ENCODE measurements at regions not wholly inside any gene's neighbourhood (a gene's known extent, or its start where the extent isn't known, plus 50 kb on each side); places are given as distances from the start of the nearest gene placed in this dataset.

DNA sequence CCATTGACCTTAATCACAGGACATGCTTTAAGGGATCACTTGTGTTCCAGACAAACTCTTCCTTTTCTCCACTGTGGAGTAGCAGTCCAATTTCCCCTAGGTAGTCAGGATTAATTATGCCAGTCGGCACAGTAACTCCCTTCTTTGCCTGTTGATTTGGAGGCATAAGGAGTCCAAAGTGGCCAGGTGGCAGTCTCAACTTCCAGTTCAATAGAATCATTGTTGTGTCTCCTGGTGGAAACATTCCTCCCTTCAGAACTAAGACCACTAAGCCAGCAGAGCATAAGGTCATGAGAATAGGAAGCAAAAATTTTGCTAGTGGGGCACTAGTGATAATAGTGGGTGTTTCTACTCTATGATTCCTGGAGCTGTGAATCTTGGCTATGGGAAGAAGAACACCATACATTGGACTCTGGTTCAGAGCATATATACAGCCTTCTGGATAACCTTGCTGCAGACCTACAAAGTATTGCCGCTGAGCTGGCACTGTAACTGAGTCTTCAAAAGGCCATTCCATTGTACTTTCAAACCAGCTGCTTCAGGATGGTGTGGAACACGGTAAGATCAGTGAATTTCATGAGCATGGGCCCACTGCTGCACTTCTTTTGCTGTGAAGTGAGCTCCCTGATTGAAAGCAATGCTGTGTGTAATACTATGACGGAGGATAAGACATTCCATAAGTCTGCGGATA lies 147.3 kb upstream of the MAX start (continued):
- TF ChIP-seq FOSL2 (IDR thresholded peaks at IDR 0.05; ENCODE audit: borderline replicate concordance, low read depth): no peak
- no peak for TF ChIP-seq EP300 (IDR thresholded peaks at IDR 0.05; ENCODE audit: borderline replicate concordance in 1 of 2, low read depth in 1 of 2, low read length in 1 of 2)
- TF ChIP-seq MEF2A (IDR thresholded peaks at IDR 0.05; ENCODE audit: borderline replicate concordance, low read depth): no peak
- TF ChIP-seq, protein P1, sequence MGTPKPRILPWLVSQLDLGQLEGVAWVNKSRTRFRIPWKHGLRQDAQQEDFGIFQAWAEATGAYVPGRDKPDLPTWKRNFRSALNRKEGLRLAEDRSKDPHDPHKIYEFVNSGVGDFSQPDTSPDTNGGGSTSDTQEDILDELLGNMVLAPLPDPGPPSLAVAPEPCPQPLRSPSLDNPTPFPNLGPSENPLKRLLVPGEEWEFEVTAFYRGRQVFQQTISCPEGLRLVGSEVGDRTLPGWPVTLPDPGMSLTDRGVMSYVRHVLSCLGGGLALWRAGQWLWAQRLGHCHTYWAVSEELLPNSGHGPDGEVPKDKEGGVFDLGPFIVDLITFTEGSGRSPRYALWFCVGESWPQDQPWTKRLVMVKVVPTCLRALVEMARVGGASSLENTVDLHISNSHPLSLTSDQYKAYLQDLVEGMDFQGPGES (IDR thresholded peaks at IDR 0.05; ENCODE audit: low read depth, low read length): no peak

DNA sequence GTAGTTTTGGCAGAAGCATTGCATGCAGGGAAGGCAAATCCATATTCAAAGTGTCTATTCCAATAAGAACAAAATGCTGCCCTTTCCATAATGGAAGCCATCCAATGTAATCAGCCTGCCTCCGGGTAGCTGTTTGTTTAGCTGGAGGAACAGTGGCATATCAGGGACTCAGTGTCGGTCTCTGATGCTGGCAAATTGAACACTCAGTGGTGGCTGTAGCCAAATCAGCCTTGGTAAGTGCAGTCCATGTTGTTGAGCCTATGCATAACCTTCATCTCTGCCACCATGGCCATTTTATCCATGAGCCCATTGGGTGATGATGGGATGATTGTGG lies 147.8 kb upstream of the MAX start:
- TF ChIP-seq, protein P2, sequence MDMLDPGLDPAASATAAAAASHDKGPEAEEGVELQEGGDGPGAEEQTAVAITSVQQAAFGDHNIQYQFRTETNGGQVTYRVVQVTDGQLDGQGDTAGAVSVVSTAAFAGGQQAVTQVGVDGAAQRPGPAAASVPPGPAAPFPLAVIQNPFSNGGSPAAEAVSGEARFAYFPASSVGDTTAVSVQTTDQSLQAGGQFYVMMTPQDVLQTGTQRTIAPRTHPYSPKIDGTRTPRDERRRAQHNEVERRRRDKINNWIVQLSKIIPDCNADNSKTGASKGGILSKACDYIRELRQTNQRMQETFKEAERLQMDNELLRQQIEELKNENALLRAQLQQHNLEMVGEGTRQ (IDR thresholded peaks at IDR 0.05; ENCODE audit: borderline replicate concordance, low read depth, low read length): no peak
- no peak for TF ChIP-seq EP300 (IDR thresholded peaks at IDR 0.05; ENCODE audit: borderline replicate concordance in 1 of 2, low read depth in 1 of 2, low read length in 1 of 2)
- TF ChIP-seq CHD2 (IDR thresholded peaks at IDR 0.05; ENCODE audit: low read length, partially characterized antibody): no peak
- TF ChIP-seq RAD21 (IDR thresholded peaks at IDR 0.05; ENCODE audit: low read length): no peak
- TF ChIP-seq RFX5 (IDR thresholded peaks at IDR 0.05; ENCODE audit: low read length): no peak
- no peak for TF ChIP-seq JUND (IDR thresholded peaks at IDR 0.05)
- TF ChIP-seq TAF1 (IDR thresholded peaks at IDR 0.05; ENCODE audit: borderline replicate concordance, low read depth, low read length): no peak
- no peak for TF ChIP-seq GATA2 (CRISPR knock-in tag; IDR thresholded peaks at IDR 0.05)
- TF ChIP-seq, protein P3, sequence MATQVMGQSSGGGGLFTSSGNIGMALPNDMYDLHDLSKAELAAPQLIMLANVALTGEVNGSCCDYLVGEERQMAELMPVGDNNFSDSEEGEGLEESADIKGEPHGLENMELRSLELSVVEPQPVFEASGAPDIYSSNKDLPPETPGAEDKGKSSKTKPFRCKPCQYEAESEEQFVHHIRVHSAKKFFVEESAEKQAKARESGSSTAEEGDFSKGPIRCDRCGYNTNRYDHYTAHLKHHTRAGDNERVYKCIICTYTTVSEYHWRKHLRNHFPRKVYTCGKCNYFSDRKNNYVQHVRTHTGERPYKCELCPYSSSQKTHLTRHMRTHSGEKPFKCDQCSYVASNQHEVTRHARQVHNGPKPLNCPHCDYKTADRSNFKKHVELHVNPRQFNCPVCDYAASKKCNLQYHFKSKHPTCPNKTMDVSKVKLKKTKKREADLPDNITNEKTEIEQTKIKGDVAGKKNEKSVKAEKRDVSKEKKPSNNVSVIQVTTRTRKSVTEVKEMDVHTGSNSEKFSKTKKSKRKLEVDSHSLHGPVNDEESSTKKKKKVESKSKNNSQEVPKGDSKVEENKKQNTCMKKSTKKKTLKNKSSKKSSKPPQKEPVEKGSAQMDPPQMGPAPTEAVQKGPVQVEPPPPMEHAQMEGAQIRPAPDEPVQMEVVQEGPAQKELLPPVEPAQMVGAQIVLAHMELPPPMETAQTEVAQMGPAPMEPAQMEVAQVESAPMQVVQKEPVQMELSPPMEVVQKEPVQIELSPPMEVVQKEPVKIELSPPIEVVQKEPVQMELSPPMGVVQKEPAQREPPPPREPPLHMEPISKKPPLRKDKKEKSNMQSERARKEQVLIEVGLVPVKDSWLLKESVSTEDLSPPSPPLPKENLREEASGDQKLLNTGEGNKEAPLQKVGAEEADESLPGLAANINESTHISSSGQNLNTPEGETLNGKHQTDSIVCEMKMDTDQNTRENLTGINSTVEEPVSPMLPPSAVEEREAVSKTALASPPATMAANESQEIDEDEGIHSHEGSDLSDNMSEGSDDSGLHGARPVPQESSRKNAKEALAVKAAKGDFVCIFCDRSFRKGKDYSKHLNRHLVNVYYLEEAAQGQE (IDR thresholded peaks at IDR 0.05; ENCODE audit: low read depth, low read length): no peak
- TF ChIP-seq, protein P4, sequence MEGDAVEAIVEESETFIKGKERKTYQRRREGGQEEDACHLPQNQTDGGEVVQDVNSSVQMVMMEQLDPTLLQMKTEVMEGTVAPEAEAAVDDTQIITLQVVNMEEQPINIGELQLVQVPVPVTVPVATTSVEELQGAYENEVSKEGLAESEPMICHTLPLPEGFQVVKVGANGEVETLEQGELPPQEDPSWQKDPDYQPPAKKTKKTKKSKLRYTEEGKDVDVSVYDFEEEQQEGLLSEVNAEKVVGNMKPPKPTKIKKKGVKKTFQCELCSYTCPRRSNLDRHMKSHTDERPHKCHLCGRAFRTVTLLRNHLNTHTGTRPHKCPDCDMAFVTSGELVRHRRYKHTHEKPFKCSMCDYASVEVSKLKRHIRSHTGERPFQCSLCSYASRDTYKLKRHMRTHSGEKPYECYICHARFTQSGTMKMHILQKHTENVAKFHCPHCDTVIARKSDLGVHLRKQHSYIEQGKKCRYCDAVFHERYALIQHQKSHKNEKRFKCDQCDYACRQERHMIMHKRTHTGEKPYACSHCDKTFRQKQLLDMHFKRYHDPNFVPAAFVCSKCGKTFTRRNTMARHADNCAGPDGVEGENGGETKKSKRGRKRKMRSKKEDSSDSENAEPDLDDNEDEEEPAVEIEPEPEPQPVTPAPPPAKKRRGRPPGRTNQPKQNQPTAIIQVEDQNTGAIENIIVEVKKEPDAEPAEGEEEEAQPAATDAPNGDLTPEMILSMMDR (IDR thresholded peaks at IDR 0.05): no peak
- TF ChIP-seq FOXJ3 (CRISPR knock-in tag; IDR thresholded peaks at IDR 0.05): no peak
- no peak for TF ChIP-seq MXI1 (IDR thresholded peaks at IDR 0.05; ENCODE audit: low read depth, low read length)
- TF ChIP-seq GABPA (IDR thresholded peaks at IDR 0.05; ENCODE audit: low read depth): no peak
- TF ChIP-seq, protein P1 (IDR thresholded peaks at IDR 0.05; ENCODE audit: low read depth, low read length): no peak
- no peak for TF ChIP-seq SIN3A (IDR thresholded peaks at IDR 0.05; ENCODE audit: borderline replicate concordance, low read depth, low read length)
- TF ChIP-seq TCF12 (IDR thresholded peaks at IDR 0.05): no peak
- no peak for TF ChIP-seq NRF1 (IDR thresholded peaks at IDR 0.05; ENCODE audit: low read depth, low read length)
- no peak for TF ChIP-seq RCOR1 (IDR thresholded peaks at IDR 0.05; ENCODE audit: low read length)
- H2AFZ ChIP-seq (ENCODE audit: low read depth): no peak overlapping the region
- peaks cover 4% of the 10 kb centered on the region for H3F3A ChIP-seq (replicated peaks; ENCODE audit: insufficient read depth)
- no peak for DNase-seq
- no CpG with 5 or more reads among the region's 2 CpGs for WGBS (ENCODE audit: low lambda C conversion rate)
- ChIA-PET POLR2A (no interaction called here), CTCF (no interaction called here)
- H3K4me1 ChIP-seq (ENCODE audit: control insufficient read depth in 1 of 2, insufficient read depth in 2 of 2, low read depth in 1 of 2, low read length in 1 of 2): peaks cover 0 to 3% of the 10 kb centered on the region in 2 experiments; a peak in 2 of 4 replicates
- H3K27ac ChIP-seq (ENCODE audit: low read depth in 2 of 2, low read length in 1 of 2): no peak overlapping the region
- no peaks in the 10 kb centered on the region for H4K20me1 ChIP-seq (ENCODE audit: insufficient read depth)
- H3K9me2 ChIP-seq: no peaks in the 10 kb centered on the region
- H3K9me3 ChIP-seq: no peaks in the 10 kb centered on the region
- H3K27me3 ChIP-seq (ENCODE audit: insufficient read depth): no peaks in the 10 kb centered on the region
- H3K36me3 ChIP-seq (replicated peaks in 1 of 2; ENCODE audit: control insufficient read depth in 1 of 2, insufficient read depth in 2 of 2, low read length in 1 of 2): no peaks in the 10 kb centered on the region
- H3K4me2 ChIP-seq: no peak overlapping the region
- no peaks in the 10 kb centered on the region for H3K79me2 ChIP-seq (ENCODE audit: insufficient read depth)
- no peak overlapping the region for H3K4me3 ChIP-seq (ENCODE audit: low read depth in 2 of 2, low read length in 1 of 2)
- H3K9ac ChIP-seq: no peak overlapping the region

Measured in SK-N-SH (cell line).